IMR-90 (cell line): ENCODE measurements at regions not wholly inside any gene's neighbourhood (a gene's known extent, or its start where the extent isn't known, plus 50 kb on each side); places are given as distances from the start of the nearest gene placed in this dataset.

Experiments
- ATAC-seq: fragments of 200-7000 bp; cut with Tn5 transposase; 2 replicates; pipeline ENCODE4 v1.9.1; 2020; ENCODE audit warnings: low read depth, mild to moderate bottlenecking, moderate library complexity
- BruUV-seq: library from RNA; stranded (reverse); fragments of 400-500 nt; replicated peaks from 2 replicates; lab custom pipeline; 2021; lab: Mats Ljungman, UMichigan
- CTCF ChIA-PET: fragments of 300-600 bp; formaldehyde crosslinking; extraction: SDS; loops from one replicate; lab custom pipeline; 2021; ENCODE audit warnings: antibody characterized with exemption; lab: Yijun Ruan, JAX
- POLR2A ChIA-PET: fragments of 300-600 bp; sonication (Branson Sonifier 250); formaldehyde crosslinking; loops from one replicate; lab custom pipeline; 2022; ENCODE audit warnings: antibody characterized with exemption; ENCODE audit not compliant: unreplicated experiment; lab: Charles Lee
- DNase-seq: peaks from one replicate; pipeline ENCODE4 v3.0.0; 2013
- H2AFZ ChIP-seq: replicated peaks from 2 replicates; pipeline ENCODE3; 2013; ENCODE audit warnings: low read length, mild to moderate bottlenecking; ENCODE audit not compliant: poor library complexity
- H2AK5ac ChIP-seq: 2 replicates; pipeline ENCODE4 v1.6.1; 2013; ENCODE audit warnings: low read depth, low read length, inconsistent platforms
- H2AK9ac ChIP-seq: replicated peaks from 2 replicates; pipeline ENCODE3; 2013; ENCODE audit warnings: mild to moderate bottlenecking, low read depth, low read length, moderate library complexity; ENCODE audit not compliant: poor library complexity
- H2BK120ac ChIP-seq: 2 replicates; pipeline ENCODE4 v1.6.1; 2013; ENCODE audit warnings: low read depth, low read length, inconsistent platforms
- H2BK15ac ChIP-seq: 3 replicates; pipeline ENCODE4 v1.6.1; 2013; ENCODE audit warnings: low read depth, low read length, inconsistent platforms
- H2BK20ac ChIP-seq: 2 replicates; pipeline ENCODE4 v1.6.1; 2013; ENCODE audit warnings: low read depth, mild to moderate bottlenecking, inconsistent platforms, low read length, moderate library complexity
- H2BK5ac ChIP-seq: 2 replicates; pipeline ENCODE4 v1.6.1; 2013; ENCODE audit warnings: mild to moderate bottlenecking, low read depth, low read length, inconsistent platforms; ENCODE audit not compliant: poor library complexity, severe bottlenecking
- H3K14ac ChIP-seq: replicated peaks from 2 replicates; pipeline ENCODE4 v1.6.1; 2013; ENCODE audit warnings: low read depth, low read length, inconsistent platforms
- H3K18ac ChIP-seq: 2 replicates; pipeline ENCODE4 v1.6.1; 2013; ENCODE audit warnings: low read depth, low read length, control low read depth
- H3K23ac ChIP-seq: 2 replicates; pipeline ENCODE4 v1.6.1; 2013; ENCODE audit warnings: low read depth, low read length, inconsistent platforms
- H3K27ac ChIP-seq: 2 replicates; pipeline ENCODE4 v1.5.1; 2013; ENCODE audit warnings: mild to moderate bottlenecking, control low read depth, low read length; ENCODE audit not compliant: insufficient read depth
- H3K27me3 ChIP-seq: 2 replicates; pipeline ENCODE4 v1.6.1; 2013; ENCODE audit warnings: low read length; ENCODE audit not compliant: control insufficient read depth, insufficient read depth
- H3K36me3 ChIP-seq: 2 replicates; pipeline ENCODE4 v1.6.1; 2013; ENCODE audit warnings: low read length, mixed read lengths; ENCODE audit not compliant: control insufficient read depth, insufficient read depth
- H3K4ac ChIP-seq: 2 replicates; pipeline ENCODE4 v1.6.1; 2013; ENCODE audit warnings: low read depth, low read length, inconsistent platforms
- H3K4me1 ChIP-seq: 2 replicates; pipeline ENCODE4 v1.6.1; 2013; ENCODE audit warnings: low read length, mixed read lengths; ENCODE audit not compliant: control insufficient read depth, insufficient read depth
- H3K4me2 ChIP-seq: 2 replicates; pipeline ENCODE4 v1.6.1; 2013; ENCODE audit warnings: low read depth, mild to moderate bottlenecking, control low read depth, low read length, moderate library complexity
- H3K4me3 ChIP-seq: 2 replicates; pipeline ENCODE4 v1.5.1; 2013; ENCODE audit warnings: low read depth, mild to moderate bottlenecking, control low read depth, low read length, moderate library complexity; ENCODE audit not compliant: insufficient read depth
- H3K56ac ChIP-seq: 2 replicates; pipeline ENCODE4 v1.6.1; 2013; ENCODE audit warnings: low read length, inconsistent platforms; ENCODE audit not compliant: insufficient read depth; ENCODE audit errors: extremely low read depth
- H3K79me1 ChIP-seq, 2 experiments: 2 replicates each; pipeline ENCODE4 v1.6.1; 2013; ENCODE audit warnings: low read length in 2 of 2, inconsistent platforms in 1 of 2, low read depth in 1 of 2
- H3K9ac ChIP-seq: 2 replicates; pipeline ENCODE4 v1.6.1; 2013; ENCODE audit warnings: low read depth, low read length, control low read depth
- H3K9me1 ChIP-seq: 2 replicates; pipeline ENCODE4 v1.6.1; 2013; ENCODE audit warnings: low read length, inconsistent platforms; ENCODE audit not compliant: insufficient read depth
- H3K9me3 ChIP-seq: 2 replicates; pipeline ENCODE4 v1.6.1; 2013; ENCODE audit warnings: low read length; ENCODE audit not compliant: control insufficient read depth, insufficient read depth
- H4K20me1 ChIP-seq: 2 replicates; pipeline ENCODE4 v1.6.1; 2013; ENCODE audit warnings: low read length, inconsistent platforms; ENCODE audit not compliant: insufficient read depth
- H4K5ac ChIP-seq: 2 replicates; pipeline ENCODE4 v1.6.1; 2013; ENCODE audit warnings: mild to moderate bottlenecking, low read depth, low read length, control low read depth
- H4K8ac ChIP-seq, 2 experiments: 2 replicates each; pipeline ENCODE4 v1.6.1; 2013; ENCODE audit warnings: low read depth in 2 of 2, low read length in 2 of 2, control low read depth in 1 of 2, inconsistent platforms in 1 of 2
- H4K91ac ChIP-seq: 2 replicates; pipeline ENCODE4 v1.6.1; 2013; ENCODE audit warnings: low read depth, low read length, inconsistent platforms; ENCODE audit not compliant: insufficient read depth
- BHLHE40 ChIP-seq: fragments of 150-350 bp; IDR thresholded peaks from 2 replicates; pipeline ENCODE4 v1.6.1; 2016; ENCODE audit warnings: mild to moderate bottlenecking, low read depth, low read length
- CEBPB ChIP-seq: IDR thresholded peaks from 2 replicates; pipeline ENCODE4 v1.6.1; 2012; ENCODE audit warnings: low read depth, low read length, improper control_type of control experiment
- CHD1 ChIP-seq: IDR thresholded peaks from 2 replicates; pipeline ENCODE4 v1.6.1; 2012; ENCODE audit warnings: low read depth, low read length, improper control_type of control experiment
- CTCF ChIP-seq: conservative IDR thresholded peaks from 2 replicates; pipeline ENCODE4 v1.5.1; 2012; ENCODE audit warnings: mild to moderate bottlenecking, low read depth, low read length, improper control_type of control experiment
- FOS ChIP-seq: fragments of 150-350 bp; IDR thresholded peaks from 2 replicates; pipeline ENCODE4 v1.6.1; 2016; ENCODE audit warnings: low read depth, low read length
- MAFK ChIP-seq: IDR thresholded peaks from 2 replicates; pipeline ENCODE4 v1.6.1; 2012; ENCODE audit warnings: low read depth, low read length, improper control_type of control experiment
- MAZ ChIP-seq: IDR thresholded peaks from 2 replicates; pipeline ENCODE4 v1.6.1; 2012; ENCODE audit warnings: low read depth, mild to moderate bottlenecking, low read length, improper control_type of control experiment, moderate library complexity, borderline replicate concordance
- MXI1 ChIP-seq: IDR thresholded peaks from 2 replicates; pipeline ENCODE4 v1.6.1; 2012; ENCODE audit warnings: low read depth, mild to moderate bottlenecking, low read length, moderate library complexity, borderline replicate concordance
- NFE2L2 ChIP-seq: fragments of 150-350 bp; IDR thresholded peaks from 2 replicates; pipeline ENCODE4 v1.6.1; 2016; ENCODE audit warnings: low read depth, mild to moderate bottlenecking, low read length
- POLR2A ChIP-seq: IDR thresholded peaks from 2 replicates; pipeline ENCODE4 v1.6.1; 2012; ENCODE audit warnings: mild to moderate bottlenecking, low read depth, low read length
- RAD21 ChIP-seq: IDR thresholded peaks from 2 replicates; pipeline ENCODE4 v1.6.1; 2012; ENCODE audit warnings: low read length, improper control_type of control experiment
- RCOR1 ChIP-seq: IDR thresholded peaks from 2 replicates; pipeline ENCODE4 v1.6.1; 2012; ENCODE audit warnings: mild to moderate bottlenecking, low read length, improper control_type of control experiment; ENCODE audit not compliant: insufficient replicate concordance
- RFX5 ChIP-seq: IDR thresholded peaks from 2 replicates; pipeline ENCODE4 v1.8.0; 2012; ENCODE audit warnings: low read depth, mild to moderate bottlenecking, low read length, moderate library complexity
- SMC3 ChIP-seq: fragments of 150-350 bp; IDR thresholded peaks from 2 replicates; pipeline ENCODE4 v1.6.1; 2016; ENCODE audit warnings: low read depth, mild to moderate bottlenecking, antibody characterized with exemption, low read length, moderate library complexity
- WGBS, 2 experiments: methylation state at CpG; one replicate each; pipeline versions ENCODE4 v1.1.5 to v1.1.7; 2013; ENCODE audit warnings: missing lambda C conversion rate in 2 of 2; ENCODE audit not compliant: insufficient read length in 1 of 2; ENCODE audit errors: extremely low coverage in 2 of 2; 5-methylcytosine and 5-hydroxymethylcytosine counted together
- dilution Hi-C: fragments of 300-500 bp; cut with HindIII; formaldehyde crosslinking; loops from one replicate; pipeline ENCODE4 v1.14.3; 2018; ENCODE audit warnings: low sequenced_read_pairs; ENCODE audit not compliant: unreplicated experiment
- in situ Hi-C: fragments of 300-500 bp; cut with MboI; formaldehyde crosslinking; loops from 3 replicates; pipeline ENCODE4 v1.14.3; 2019; ENCODE audit warnings: low sequenced_read_pairs, inconsistent platforms, mixed read lengths
- intact Hi-C: fragments of 100-400 bp; cut with micrococcal nuclease; formaldehyde crosslinking; loops from 2 replicates; pipeline ENCODE4 v1.10.0; 2022
- TF ChIP-seq, protein P1 (sequence below): fragments of 150-350 bp; IDR thresholded peaks from 2 replicates; pipeline ENCODE4 v1.6.1; 2016; ENCODE audit warnings: low read depth, mild to moderate bottlenecking, low read length, moderate library complexity, borderline replicate concordance
- TF ChIP-seq, protein P2 (sequence below): fragments of 150-350 bp; IDR thresholded peaks from 2 replicates; pipeline ENCODE4 v1.6.1; 2017; ENCODE audit warnings: mild to moderate bottlenecking, antibody characterized with exemption, low read length, low read depth

GRCh38 chr4:69039071-69039470, 57.2 kb upstream of the UGT2B7 start:
- Histone ChIP-seq H2BK20ac (peak overlapping the region; percentile 42; the same call in 1 of the 2 replicates), H3K79me1 (no peaks in the 10 kb centered on the region), H3K23ac (no peak overlapping the region), H2BK5ac (peak overlapping the region; percentile 36), H3K4me2 (no peak overlapping the region), H2AK9ac (no peak overlapping the region), H4K91ac (no peak overlapping the region), H3K9ac (no peak overlapping the region), H3K36me3 (no peaks in the 10 kb centered on the region), H3K9me1 (no peaks in the 10 kb centered on the region), H2BK120ac (peak overlapping the region; percentile 48; the same call in 1 of the 2 replicates), H3K9me3 (no peaks in the 10 kb centered on the region), H4K20me1 (no peaks in the 10 kb centered on the region), H2AK5ac (no peak overlapping the region), H2AFZ (no peak overlapping the region), H3K14ac (0 out of 2 replicates have a peak overlapping the region, but pooled peaks have one; percentile 71), H3K27ac (no peak overlapping the region), H3K4me1 (no peaks in the 10 kb centered on the region), H3K18ac (no peak overlapping the region; the same call in 1 of the 2 replicates), H4K5ac (no peak overlapping the region), H4K8ac (peak overlapping the region in 1 of 2 experiments; percentile 33; a peak in 1 of 4 replicates), H3K56ac (no peak overlapping the region), H3K4ac (peak overlapping the region; percentile 47; the same call in 1 of the 2 replicates), H3K27me3 (no peaks in the 10 kb centered on the region), H2BK15ac (peak overlapping the region; percentile 88; the same call in 2 of the 3 replicates), H3K4me3 (no peak overlapping the region)
- dilution Hi-C loops = no loop called here
- DNase-seq (no peak), ATAC-seq (no peak)
- POLR2A ChIA-PET = interaction anchor here (0.7 kb wide), 1 partner anchor 9 kb away, joined by 3 read pairs; no protein-coding TSS in a partner anchor
- CTCF ChIA-PET = no interaction called here
- no peak for TF ChIP-seq MAZ
- no peak for TF ChIP-seq MXI1
- no peak for TF ChIP-seq RFX5
- TF ChIP-seq SMC3 = no peak
- no peak for TF ChIP-seq POLR2A
- no peak for TF ChIP-seq NFE2L2
- TF ChIP-seq CHD1 = no peak
- no peak for TF ChIP-seq CEBPB
- TF ChIP-seq FOS = no peak
- TF ChIP-seq CTCF = no peak
- TF ChIP-seq, protein P1, sequence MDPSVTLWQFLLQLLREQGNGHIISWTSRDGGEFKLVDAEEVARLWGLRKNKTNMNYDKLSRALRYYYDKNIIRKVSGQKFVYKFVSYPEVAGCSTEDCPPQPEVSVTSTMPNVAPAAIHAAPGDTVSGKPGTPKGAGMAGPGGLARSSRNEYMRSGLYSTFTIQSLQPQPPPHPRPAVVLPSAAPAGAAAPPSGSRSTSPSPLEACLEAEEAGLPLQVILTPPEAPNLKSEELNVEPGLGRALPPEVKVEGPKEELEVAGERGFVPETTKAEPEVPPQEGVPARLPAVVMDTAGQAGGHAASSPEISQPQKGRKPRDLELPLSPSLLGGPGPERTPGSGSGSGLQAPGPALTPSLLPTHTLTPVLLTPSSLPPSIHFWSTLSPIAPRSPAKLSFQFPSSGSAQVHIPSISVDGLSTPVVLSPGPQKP = no peak
- TF ChIP-seq MAFK = no peak
- no peak for TF ChIP-seq RAD21
- TF ChIP-seq BHLHE40 = no peak
- TF ChIP-seq, protein P2, sequence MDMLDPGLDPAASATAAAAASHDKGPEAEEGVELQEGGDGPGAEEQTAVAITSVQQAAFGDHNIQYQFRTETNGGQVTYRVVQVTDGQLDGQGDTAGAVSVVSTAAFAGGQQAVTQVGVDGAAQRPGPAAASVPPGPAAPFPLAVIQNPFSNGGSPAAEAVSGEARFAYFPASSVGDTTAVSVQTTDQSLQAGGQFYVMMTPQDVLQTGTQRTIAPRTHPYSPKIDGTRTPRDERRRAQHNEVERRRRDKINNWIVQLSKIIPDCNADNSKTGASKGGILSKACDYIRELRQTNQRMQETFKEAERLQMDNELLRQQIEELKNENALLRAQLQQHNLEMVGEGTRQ = no peak
- no peak for TF ChIP-seq RCOR1
- BruUV-seq = no TSS peak
- in situ Hi-C loops = no loop called here
- WGBS, 2 experiments = no CpG with 5 or more reads among the region's 2 CpGs
- intact Hi-C loops = no loop called here
